Liver (tissue), 8 donors: ENCODE measurements at regions not wholly inside any gene's neighbourhood (a gene's known extent, or its start where the extent isn't known, plus 50 kb on each side); places are given as distances from the start of the nearest gene placed in this dataset.
A peak's percentile ranks its signal among the peaks of the same experiment; 100 is the strongest.

Source experiments
- DNase-seq: peaks from one replicate; pipeline ENCODE4 v3.0.0-alpha.2; 2017; ENCODE audit warnings: low spot score
- H3K27ac ChIP-seq, 2 donors: one replicate each; pipeline ENCODE4 v1.7.0; 2013; ENCODE audit warnings: inconsistent platforms in 2 of 2, low read length in 2 of 2, control low read depth in 1 of 2, low read depth in 1 of 2, mild to moderate bottlenecking in 1 of 2
- H3K27me3 ChIP-seq, 4 donors: one replicate each; pipeline versions ENCODE4 v1.6.1 to v1.7.0; 2013; ENCODE audit warnings: low read length in 3 of 4, inconsistent platforms in 1 of 4, mild to moderate bottlenecking in 1 of 4, moderate library complexity in 1 of 4; ENCODE audit not compliant: control insufficient read depth in 4 of 4, insufficient read depth in 4 of 4
- H3K36me3 ChIP-seq, 4 donors: one replicate each; pipeline versions ENCODE4 v1.6.1 to v1.7.0; 2013; ENCODE audit warnings: low read length in 3 of 4, mild to moderate bottlenecking in 3 of 4, low read depth in 1 of 4, moderate library complexity in 1 of 4; ENCODE audit not compliant: control insufficient read depth in 4 of 4, insufficient read depth in 3 of 4
- H3K4me1 ChIP-seq, 4 donors: one replicate each; pipeline versions ENCODE4 v1.6.1 to v1.7.0; 2013; ENCODE audit warnings: low read length in 3 of 4, mild to moderate bottlenecking in 3 of 4, moderate library complexity in 1 of 4; ENCODE audit not compliant: control insufficient read depth in 4 of 4, insufficient read depth in 4 of 4
- H3K4me3 ChIP-seq, 3 donors: one replicate each; pipeline versions ENCODE4 v1.6.1 to v1.7.0; 2013; ENCODE audit warnings: low read length in 3 of 3, control low read depth in 1 of 3, low read depth in 1 of 3, mild to moderate bottlenecking in 1 of 3
- H3K9ac ChIP-seq, 2 donors: one replicate each; pipeline ENCODE4 v1.7.0; 2013; ENCODE audit warnings: low read length in 2 of 2, mild to moderate bottlenecking in 2 of 2, moderate library complexity in 2 of 2, control low read depth in 1 of 2, low read depth in 1 of 2
- H3K9me3 ChIP-seq, 4 donors: one replicate each; pipeline versions ENCODE4 v1.6.1 to v1.7.0; 2013; ENCODE audit warnings: low read length in 3 of 4; ENCODE audit not compliant: control insufficient read depth in 4 of 4
- EGR1 ChIP-seq, 2 donors: IDR thresholded peaks; 2 replicates each; pipeline ENCODE4 v1.6.1; 2016 to 2018; ENCODE audit warnings: antibody characterized with exemption in 2 of 2, low read depth in 2 of 2
- GABPA ChIP-seq, 2 donors: IDR thresholded peaks in 1 of 2; conservative IDR thresholded peaks in 1 of 2; 2 replicates each; pipeline ENCODE4 v1.6.1; 2016; ENCODE audit warnings: antibody characterized with exemption in 2 of 2, mild to moderate bottlenecking in 1 of 2, moderate library complexity in 1 of 2
- HNF4A ChIP-seq, 2 donors: conservative IDR thresholded peaks; 2 replicates each; pipeline ENCODE4 v1.6.1; 2016; ENCODE audit warnings: antibody characterized with exemption in 2 of 2, mild to moderate bottlenecking in 2 of 2
- RAD21 ChIP-seq, 2 donors: IDR thresholded peaks; 2 replicates each; pipeline ENCODE4 v1.6.1; 2016; ENCODE audit warnings: antibody characterized with exemption in 2 of 2, mild to moderate bottlenecking in 2 of 2
- RXRA ChIP-seq, 2 donors: IDR thresholded peaks; 2 replicates each; pipeline ENCODE4 v1.6.1; 2017 to 2018; ENCODE audit warnings: antibody characterized with exemption in 2 of 2, mild to moderate bottlenecking in 1 of 2
- TAF1 ChIP-seq: conservative IDR thresholded peaks from 2 replicates; pipeline ENCODE4 v1.6.1; 2016; ENCODE audit warnings: antibody characterized with exemption, mild to moderate bottlenecking
- YY1 ChIP-seq: IDR thresholded peaks from 2 replicates; pipeline ENCODE4 v1.6.1; 2016; ENCODE audit warnings: antibody characterized with exemption, mild to moderate bottlenecking
- WGBS: extraction: QIAGEN DNeasy Blood & Tissue Kit; methylation state at CpG from one replicate; pipeline ENCODE4 v1.1.7; 2013; 5-methylcytosine and 5-hydroxymethylcytosine counted together
- TF ChIP-seq, protein P1 (sequence below): fragments of 150-350 bp; IDR thresholded peaks from 2 replicates; pipeline ENCODE4 v1.5.1; 2017; ENCODE audit warnings: improper control_type of control experiment, low read depth, low read length; ENCODE audit not compliant: missing input control
- TF ChIP-seq, protein P2 (sequence below): IDR thresholded peaks from 2 replicates; pipeline ENCODE4 v1.6.1; 2016; ENCODE audit warnings: antibody characterized with exemption
- donor health status: healthy.
- donor health status: healthy.
- donor health status: healthy.
- donor health status: healthy.
- donor health status: healthy.

DNA sequence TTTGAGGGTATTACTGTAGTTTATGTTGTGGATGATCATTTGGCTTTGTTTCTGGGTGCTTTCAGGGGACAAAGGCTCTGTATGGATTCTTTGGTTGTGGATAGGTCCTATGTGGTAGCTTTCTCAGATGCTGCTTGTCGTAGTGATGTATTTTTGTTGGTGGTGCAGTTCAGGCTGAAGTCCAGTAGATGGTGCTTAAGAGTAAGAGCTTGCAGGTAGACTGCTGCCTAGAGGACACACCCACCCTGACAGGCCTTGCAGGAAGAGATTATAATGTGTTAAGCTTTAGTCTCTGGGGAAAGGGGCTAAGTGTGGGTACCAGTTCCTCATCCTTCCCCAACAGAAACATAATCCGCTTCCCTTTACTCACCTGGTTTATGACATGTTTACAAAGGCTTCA lies 62.6 kb upstream of the ADGRB3 start:
- WGBS, result 49% methylated on average over 2 of the region's 2 CpGs
- Histone ChIP-seq H3K4me3 (no peak overlapping the region), H3K9ac (no peak overlapping the region), H3K27me3 (no peaks in the 10 kb centered on the region), H3K4me1 (no peaks in the 10 kb centered on the region), H3K9me3 (no peaks in the 10 kb centered on the region), H3K36me3 (no peaks in the 10 kb centered on the region), H3K27ac (no peak overlapping the region)
- DNase-seq, result no peak
- TF ChIP-seq, protein P1, sequence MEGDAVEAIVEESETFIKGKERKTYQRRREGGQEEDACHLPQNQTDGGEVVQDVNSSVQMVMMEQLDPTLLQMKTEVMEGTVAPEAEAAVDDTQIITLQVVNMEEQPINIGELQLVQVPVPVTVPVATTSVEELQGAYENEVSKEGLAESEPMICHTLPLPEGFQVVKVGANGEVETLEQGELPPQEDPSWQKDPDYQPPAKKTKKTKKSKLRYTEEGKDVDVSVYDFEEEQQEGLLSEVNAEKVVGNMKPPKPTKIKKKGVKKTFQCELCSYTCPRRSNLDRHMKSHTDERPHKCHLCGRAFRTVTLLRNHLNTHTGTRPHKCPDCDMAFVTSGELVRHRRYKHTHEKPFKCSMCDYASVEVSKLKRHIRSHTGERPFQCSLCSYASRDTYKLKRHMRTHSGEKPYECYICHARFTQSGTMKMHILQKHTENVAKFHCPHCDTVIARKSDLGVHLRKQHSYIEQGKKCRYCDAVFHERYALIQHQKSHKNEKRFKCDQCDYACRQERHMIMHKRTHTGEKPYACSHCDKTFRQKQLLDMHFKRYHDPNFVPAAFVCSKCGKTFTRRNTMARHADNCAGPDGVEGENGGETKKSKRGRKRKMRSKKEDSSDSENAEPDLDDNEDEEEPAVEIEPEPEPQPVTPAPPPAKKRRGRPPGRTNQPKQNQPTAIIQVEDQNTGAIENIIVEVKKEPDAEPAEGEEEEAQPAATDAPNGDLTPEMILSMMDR, result peak; percentile 64
- TF ChIP-seq GABPA (IDR thresholded peaks at IDR 0.05 in 1 of 2, conservative IDR thresholded peaks at IDR 0.05 in 1 of 2) (no peak), RAD21 (IDR thresholded peaks at IDR 0.05) (peak; percentile 59 to 79)

DNA sequence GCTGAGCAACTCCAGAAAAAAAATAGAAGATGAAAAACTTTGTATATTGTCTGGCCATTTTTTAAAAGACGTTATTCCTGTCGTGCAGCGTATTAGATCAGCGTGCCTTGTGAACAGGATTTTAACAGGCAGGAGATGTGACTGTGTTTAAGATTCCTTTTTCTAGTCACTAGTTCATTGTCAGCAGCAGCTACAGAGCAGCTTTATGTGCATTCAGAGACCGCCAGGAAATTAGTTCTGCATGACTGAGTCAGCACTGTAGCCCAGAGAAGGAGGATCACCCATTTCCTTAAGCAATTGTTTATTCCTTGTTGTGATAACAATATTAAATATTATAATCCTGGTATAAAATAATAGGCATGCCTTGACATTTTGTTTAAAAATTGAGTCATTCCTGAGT lies 75.4 kb upstream of the ADGRB3 start:
- 54% methylated on average over 5 of the region's 5 CpGs for WGBS
- no peak overlapping the region for H3K4me3 ChIP-seq
- no peak for DNase-seq
- H3K27ac ChIP-seq, result no peak overlapping the region
- no peaks in the 10 kb centered on the region for H3K36me3 ChIP-seq
- TF ChIP-seq TAF1, result no peak
- TF ChIP-seq EGR1 (IDR thresholded peaks at IDR 0.05; ENCODE audit: low read depth in 2 of 2), result no peak
- TF ChIP-seq GABPA (IDR thresholded peaks at IDR 0.05 in 1 of 2, conservative IDR thresholded peaks at IDR 0.05 in 1 of 2), result no peak
- no peak for TF ChIP-seq RAD21 (IDR thresholded peaks at IDR 0.05)
- TF ChIP-seq, protein P1, result no peak
- TF ChIP-seq, protein P2, sequence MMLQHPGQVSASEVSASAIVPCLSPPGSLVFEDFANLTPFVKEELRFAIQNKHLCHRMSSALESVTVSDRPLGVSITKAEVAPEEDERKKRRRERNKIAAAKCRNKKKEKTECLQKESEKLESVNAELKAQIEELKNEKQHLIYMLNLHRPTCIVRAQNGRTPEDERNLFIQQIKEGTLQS, result no peak
- no peak for TF ChIP-seq YY1
- TF ChIP-seq RXRA (IDR thresholded peaks at IDR 0.05), result no peak
- no peak for TF ChIP-seq HNF4A (conservative IDR thresholded peaks at IDR 0.05)
- H3K4me1 ChIP-seq, result no peaks in the 10 kb centered on the region
- H3K9me3 ChIP-seq, result no peaks in the 10 kb centered on the region
- H3K9ac ChIP-seq, result no peak overlapping the region
- no peaks in the 10 kb centered on the region for H3K27me3 ChIP-seq

GRCh38 chr6:68559070-68559469 lies 76.0 kb upstream of the ADGRB3 start:
- Histone ChIP-seq H3K9me3 (no peaks in the 10 kb centered on the region), H3K4me3 (no peak overlapping the region), H3K4me1 (no peaks in the 10 kb centered on the region), H3K27ac (no peak overlapping the region), H3K27me3 (no peaks in the 10 kb centered on the region), H3K9ac (no peak overlapping the region), H3K36me3 (no peaks in the 10 kb centered on the region)
- 26% methylated on average over 1 of the region's 1 CpG for WGBS
- DNase-seq, result no peak
- TF ChIP-seq YY1 (no peak), RAD21 (IDR thresholded peaks at IDR 0.05) (peak; percentile 8 to 17)
